GM12875 (cell line): ENCODE measurements at regions not wholly inside any gene's neighbourhood (a gene's known extent, or its start where the extent isn't known, plus 50 kb on each side); places are given as distances from the start of the nearest gene placed in this dataset.
"Not testable (repeated sequence)": the region's sequence is repeated elsewhere in the genome, so short reads cannot be mapped to it uniquely, and the experiment has no call there.

ENCODE experiments used
- H3K4me3 ChIP-seq: one replicate; pipeline ENCODE4 v1.5.1; 2011; ENCODE audit warnings: low read depth, low read length, control low read depth
- TF ChIP-seq, protein P1 (sequence below): IDR thresholded peaks from 2 replicates; pipeline ENCODE4 v1.5.1; 2011; ENCODE audit warnings: low read depth, mild to moderate bottlenecking, control low read depth, inconsistent platforms, low read length, moderate library complexity, borderline replicate concordance; ENCODE audit not compliant: insufficient read depth

DNA sequence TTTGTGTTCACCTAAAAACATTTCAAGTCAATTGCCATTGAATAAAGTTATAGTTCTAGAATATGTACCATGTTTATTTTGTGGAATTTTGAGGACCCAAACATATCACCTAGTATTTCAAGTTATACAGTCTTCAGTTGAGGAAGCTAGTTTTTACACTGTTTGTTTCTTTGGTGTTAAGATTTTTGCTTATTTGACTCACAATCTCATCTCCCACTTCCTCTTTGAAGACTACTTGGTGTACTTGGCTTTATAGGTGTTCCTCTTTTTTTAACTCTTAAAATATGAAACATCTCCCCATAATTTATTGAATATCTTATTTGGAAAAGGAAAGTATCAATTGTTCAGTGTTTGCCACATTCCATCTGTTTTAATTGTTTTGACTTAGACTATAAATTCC is 675.4 kb downstream of the RAPGEF2 start:
- H3K4me3 ChIP-seq = no peak overlapping the region
- TF ChIP-seq, protein P1, sequence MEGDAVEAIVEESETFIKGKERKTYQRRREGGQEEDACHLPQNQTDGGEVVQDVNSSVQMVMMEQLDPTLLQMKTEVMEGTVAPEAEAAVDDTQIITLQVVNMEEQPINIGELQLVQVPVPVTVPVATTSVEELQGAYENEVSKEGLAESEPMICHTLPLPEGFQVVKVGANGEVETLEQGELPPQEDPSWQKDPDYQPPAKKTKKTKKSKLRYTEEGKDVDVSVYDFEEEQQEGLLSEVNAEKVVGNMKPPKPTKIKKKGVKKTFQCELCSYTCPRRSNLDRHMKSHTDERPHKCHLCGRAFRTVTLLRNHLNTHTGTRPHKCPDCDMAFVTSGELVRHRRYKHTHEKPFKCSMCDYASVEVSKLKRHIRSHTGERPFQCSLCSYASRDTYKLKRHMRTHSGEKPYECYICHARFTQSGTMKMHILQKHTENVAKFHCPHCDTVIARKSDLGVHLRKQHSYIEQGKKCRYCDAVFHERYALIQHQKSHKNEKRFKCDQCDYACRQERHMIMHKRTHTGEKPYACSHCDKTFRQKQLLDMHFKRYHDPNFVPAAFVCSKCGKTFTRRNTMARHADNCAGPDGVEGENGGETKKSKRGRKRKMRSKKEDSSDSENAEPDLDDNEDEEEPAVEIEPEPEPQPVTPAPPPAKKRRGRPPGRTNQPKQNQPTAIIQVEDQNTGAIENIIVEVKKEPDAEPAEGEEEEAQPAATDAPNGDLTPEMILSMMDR = no peak

DNA sequence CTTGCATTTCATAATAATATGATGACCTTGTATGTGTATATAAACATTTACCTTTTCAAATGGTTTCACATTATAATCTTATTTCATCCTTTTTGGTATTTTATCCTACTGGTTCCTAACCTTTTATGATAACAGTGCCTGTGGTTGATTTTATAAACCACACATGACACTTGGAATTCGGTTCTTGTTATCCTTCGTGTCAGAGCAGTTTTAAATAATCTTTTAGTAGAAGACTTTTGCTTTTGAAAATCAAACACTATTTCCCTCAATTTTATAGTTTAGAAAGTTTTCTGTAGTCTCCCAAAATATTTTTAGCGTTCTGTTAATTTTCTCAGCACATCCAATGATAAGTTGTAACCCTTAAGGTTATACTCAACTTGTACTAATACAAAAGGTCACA is 676.8 kb downstream of the RAPGEF2 start:
- no peak overlapping the region for H3K4me3 ChIP-seq
- TF ChIP-seq, protein P1 = no peak

DNA sequence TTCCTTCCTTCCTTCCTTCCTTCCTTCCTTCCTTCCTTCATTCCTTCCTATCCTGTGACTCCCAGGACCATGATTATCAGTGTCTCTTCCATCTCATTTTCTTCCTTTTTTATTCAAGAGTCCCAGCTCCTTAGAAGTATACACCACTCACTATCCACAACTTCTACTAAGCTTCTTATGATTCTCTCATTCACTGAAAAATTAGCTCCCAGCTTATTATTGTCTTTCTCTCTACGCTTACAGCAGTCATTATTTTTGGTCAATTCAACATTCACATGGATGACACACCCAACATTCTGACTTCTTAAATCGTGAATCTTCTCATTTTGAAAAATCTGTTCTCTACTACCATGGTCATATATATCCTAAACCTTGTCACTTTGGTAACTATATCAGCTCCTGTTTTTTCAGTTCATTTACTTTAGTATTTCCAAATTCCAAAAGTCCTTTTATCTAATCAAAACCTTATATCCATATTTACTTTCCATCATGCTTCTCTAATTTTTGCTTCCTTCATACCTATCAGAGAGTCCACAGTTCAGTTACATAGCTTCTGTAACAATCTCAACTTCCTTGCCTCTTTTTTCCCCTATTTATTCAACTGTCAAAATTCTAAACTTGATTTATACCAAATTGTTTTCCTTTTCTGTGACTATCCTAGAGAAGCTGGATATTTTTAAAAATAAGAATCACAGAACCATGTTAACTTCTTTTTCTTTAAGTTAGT is 677.5 kb downstream of the RAPGEF2 start:
- H3K4me3 ChIP-seq = no peak overlapping the region
- TF ChIP-seq, protein P1 = no peak

DNA sequence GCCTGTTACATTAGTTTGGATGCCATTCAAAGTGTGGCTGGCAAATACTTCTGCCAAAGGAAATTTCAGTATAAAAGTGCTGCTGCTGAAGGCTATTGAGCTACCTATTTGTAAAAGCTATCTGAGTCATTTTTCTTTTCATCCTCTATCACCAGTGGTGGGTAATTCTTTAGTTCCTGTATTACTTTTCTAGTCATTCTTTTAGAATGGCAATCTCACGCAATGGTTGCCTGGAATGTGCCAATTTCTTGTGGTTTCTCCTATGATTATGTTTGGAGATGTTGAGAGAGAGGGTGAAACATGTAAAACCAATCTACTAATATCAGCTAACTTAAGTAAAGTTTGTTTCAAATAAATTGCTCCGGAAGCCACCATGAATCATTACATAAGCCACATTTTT is 685.0 kb downstream of the RAPGEF2 start:
- TF ChIP-seq, protein P1 = no peak
- no peak overlapping the region for H3K4me3 ChIP-seq

DNA sequence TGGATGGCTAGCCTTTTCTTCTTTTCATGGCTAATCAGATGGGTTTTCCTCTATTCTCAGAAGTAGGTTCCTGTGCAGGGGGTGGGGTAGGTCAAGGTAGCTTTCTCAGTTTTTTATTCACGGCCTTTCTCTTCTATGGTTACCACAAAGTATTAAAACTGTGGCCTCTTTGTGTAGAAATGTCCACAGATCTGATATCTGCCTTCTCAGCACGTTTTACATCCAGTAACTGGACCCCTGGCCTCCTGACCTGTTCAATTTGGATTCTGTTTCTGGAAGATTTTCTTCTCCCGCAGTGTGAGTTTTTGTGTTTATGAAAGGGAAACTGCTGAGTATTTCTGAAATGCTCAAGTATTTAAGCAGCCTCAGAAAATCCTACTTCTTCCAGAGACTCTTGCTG is 688.5 kb downstream of the RAPGEF2 start:
- TF ChIP-seq, protein P1 = no peak

DNA sequence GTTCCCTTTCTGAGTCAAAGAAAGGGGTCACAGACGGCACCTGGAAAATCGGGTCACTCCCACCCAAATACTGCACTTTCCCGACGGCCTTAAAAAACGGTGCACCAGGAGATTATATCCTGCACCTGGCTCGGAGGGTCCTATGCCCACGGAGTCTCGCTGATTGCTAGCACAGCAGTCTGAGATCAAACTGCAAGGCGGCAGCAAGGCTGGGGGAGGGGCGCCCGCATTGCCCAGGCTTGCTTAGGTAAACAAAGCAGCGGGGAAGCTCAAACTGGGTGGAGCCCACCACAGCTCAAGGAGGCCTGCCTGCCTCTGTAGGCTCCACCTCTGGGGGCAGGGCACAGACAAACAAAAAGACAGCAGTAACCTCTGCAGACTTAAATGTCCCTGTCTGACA is 701.7 kb downstream of the RAPGEF2 start:
- not testable (repeated sequence) for H3K4me3 ChIP-seq

More for the DNA sequence above, 688.5 kb downstream of the RAPGEF2 start:
- H3K4me3 ChIP-seq = no peak overlapping the region

DNA sequence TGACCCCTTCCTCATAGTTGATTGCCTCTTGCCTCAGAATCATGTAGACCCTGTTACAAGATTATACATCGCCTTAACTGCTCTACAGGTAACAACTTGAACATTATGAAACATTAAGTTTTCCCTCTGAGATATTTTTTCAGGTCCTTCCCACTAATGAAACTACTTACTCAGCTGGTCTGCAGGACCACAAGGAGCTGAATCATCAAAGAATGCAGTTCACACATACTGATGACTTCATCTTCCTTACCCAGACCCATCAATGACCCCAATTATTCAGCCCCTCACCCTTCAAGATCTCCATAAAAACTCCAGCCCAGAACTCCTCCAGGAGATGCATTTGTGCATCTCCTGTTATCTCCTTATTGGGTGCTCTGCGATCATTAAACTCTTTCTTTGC is 720.9 kb downstream of the RAPGEF2 start:
- no peak overlapping the region for H3K4me3 ChIP-seq
- TF ChIP-seq, protein P1 = no peak
